Stimulated activated naive CD8-positive, alpha-beta T cell treated with anti-CD3 and anti-CD28 coated beads, Interleukin-15, Interleukin-2, amounts not matched to agents 100 U/mL and 50 U/mL, for 24 hours (primary cell): ENCODE measurements at regions not wholly inside any gene's neighbourhood (a gene's known extent, or its start where the extent isn't known, plus 50 kb on each side); places are given as distances from the start of the nearest gene placed in this dataset.

Experiments
- ATAC-seq: fragments of 150-1000 bp; cut with Tn5 transposase; one replicate; pipeline ENCODE4 v1.10.0; 2021
- DNase-seq: peaks from one replicate; pipeline ENCODE4 v3.0.0; 2021

GRCh38 chrX:20320461-20321159, 53.9 kb upstream of the RPS6KA3 start:
- peak; percentile 28 for ATAC-seq
- DNase-seq: peak; percentile 7

GRCh38 chrX:20319054-20319453, 52.3 kb upstream of the RPS6KA3 start:
- ATAC-seq: no peak
- DNase-seq: no peak

- no peak for DNase-seq
- no peak for ATAC-seq
Measured at GRCh38 chrX:20317873-20318272, 51.2 kb upstream of the RPS6KA3 start.
